DND-41 (cell line): ENCODE measurements at regions not wholly inside any gene's neighbourhood (a gene's known extent, or its start where the extent isn't known, plus 50 kb on each side); places are given as distances from the start of the nearest gene placed in this dataset.

Experiments used
- CTCF ChIP-seq: IDR thresholded peaks from 2 replicates; pipeline ENCODE4 v1.5.1; 2012; ENCODE audit warnings: borderline replicate concordance, low read length, moderate library complexity, mild to moderate bottlenecking; ENCODE audit not compliant: poor library complexity, severe bottlenecking; ENCODE audit errors: extremely low read depth
- EZH2 ChIP-seq: IDR thresholded peaks from 3 replicates; pipeline ENCODE4 v1.6.1; 2012; ENCODE audit warnings: borderline replicate concordance, low read depth, mild to moderate bottlenecking, moderate library complexity, low read length, inconsistent platforms; ENCODE audit not compliant: severe bottlenecking

- TF ChIP-seq CTCF, result no peak
- TF ChIP-seq EZH2, result no peak
Observed at GRCh38 chr9:650362-650761, 191.1 kb upstream of the DMRT1 start.
